H1 (cell line): ENCODE measurements at regions not wholly inside any gene's neighbourhood (a gene's known extent, or its start where the extent isn't known, plus 50 kb on each side); places are given as distances from the start of the nearest gene placed in this dataset.

Experiments used
- CTCF ChIA-PET: fragments of 300-600 bp; sonication (Branson Sonifier 250); formaldehyde crosslinking; loops from one replicate; lab custom pipeline; 2021; ENCODE audit not compliant: partially characterized antibody; lab: Charles Lee
- POLR2A ChIA-PET: fragments of 300-600 bp; sonication (Branson Sonifier 250); formaldehyde crosslinking; loops from one replicate; lab custom pipeline; 2021; ENCODE audit warnings: inconsistent platforms; ENCODE audit not compliant: partially characterized antibody; lab: Charles Lee
- DNase-seq, 2 experiments: peaks; one replicate each; pipeline versions ENCODE4 v3.0.0 to v3.0.0-alpha.2; 2010 to 2022; ENCODE audit warnings: low spot score in 2 of 2, low read depth in 1 of 2, mixed read lengths in 1 of 2
- FAIRE-seq: peaks from 2 replicates; lab custom pipeline; 2011; peaks lifted over from hg19 to GRCh38; lab: Jason Lieb, UNC
- H2AFZ ChIP-seq: 2 replicates; pipeline ENCODE4 v1.8.1; 2012; ENCODE audit warnings: low read length, inconsistent platforms
- H2AK5ac ChIP-seq: 2 replicates; pipeline ENCODE4 v1.6.1; 2013; ENCODE audit warnings: low read depth, low read length
- H2BK120ac ChIP-seq: replicated peaks from 2 replicates; pipeline ENCODE3; 2013; ENCODE audit warnings: low read depth, low read length, inconsistent platforms
- H2BK12ac ChIP-seq: 2 replicates; pipeline ENCODE4 v1.6.1; 2013; ENCODE audit warnings: low read depth, low read length
- H2BK15ac ChIP-seq: 2 replicates; pipeline ENCODE4 v1.6.1; 2013; ENCODE audit warnings: low read length
- H2BK20ac ChIP-seq: 2 replicates; pipeline ENCODE4 v1.6.1; 2013; ENCODE audit warnings: low read length
- H2BK5ac ChIP-seq: 2 replicates; pipeline ENCODE4 v1.6.1; 2013; ENCODE audit warnings: low read depth, low read length
- H3K14ac ChIP-seq: 2 replicates; pipeline ENCODE4 v1.6.1; 2013; ENCODE audit warnings: inconsistent platforms; ENCODE audit not compliant: insufficient read length
- H3K18ac ChIP-seq: 2 replicates; pipeline ENCODE4 v1.6.1; 2013; ENCODE audit warnings: low read length; ENCODE audit errors: extremely low read depth
- H3K23ac ChIP-seq: 2 replicates; pipeline ENCODE4 v1.6.1; 2013; ENCODE audit warnings: inconsistent platforms; ENCODE audit not compliant: insufficient read length
- H3K23me2 ChIP-seq: 2 replicates; pipeline ENCODE4 v1.6.1; 2013; ENCODE audit warnings: low read depth, low read length
- H3K27ac ChIP-seq: 2 replicates; pipeline ENCODE4 v1.6.1; 2011; ENCODE audit warnings: low read depth, low read length, inconsistent platforms
- H3K27me3 ChIP-seq, 4 experiments: replicated peaks in 1 of 4; 1 replicate in 1 of 4; 2 replicates in 3 of 4; pipeline versions ENCODE4 v1.6.1 to v1.8.1; 2011 to 2013; ENCODE audit warnings: low read length in 3 of 4, mild to moderate bottlenecking in 3 of 4, inconsistent platforms in 2 of 4, mixed read lengths in 2 of 4, moderate library complexity in 1 of 4; ENCODE audit not compliant: control insufficient read depth in 3 of 4, insufficient read depth in 3 of 4; ENCODE audit errors: extremely low read depth in 1 of 4
- H3K36me3 ChIP-seq, 4 experiments: 2 replicates each; pipeline versions ENCODE4 v1.6.1 to v1.8.1; 2011 to 2013; ENCODE audit warnings: mild to moderate bottlenecking in 4 of 4, low read length in 3 of 4, moderate library complexity in 2 of 4, control low read depth in 1 of 4, inconsistent platforms in 1 of 4; ENCODE audit not compliant: insufficient read depth in 4 of 4, control insufficient read depth in 2 of 4
- H3K4ac ChIP-seq: replicated peaks from 2 replicates; pipeline ENCODE3; 2013; ENCODE audit warnings: low read length, low read depth, mixed read lengths, inconsistent platforms; ENCODE audit not compliant: insufficient read length
- H3K4me1 ChIP-seq, 4 experiments: replicated peaks in 1 of 4; 1 replicate in 1 of 4; 2 replicates in 3 of 4; pipeline versions ENCODE4 v1.6.1 to v1.8.1; 2011 to 2013; ENCODE audit warnings: low read length in 3 of 4, inconsistent platforms in 2 of 4, mixed read lengths in 1 of 4; ENCODE audit not compliant: insufficient read depth in 4 of 4, control insufficient read depth in 3 of 4
- H3K4me2 ChIP-seq, 2 experiments: 2 replicates each; pipeline versions ENCODE4 v1.6.1 to v1.8.1; 2011 to 2013; ENCODE audit warnings: low read depth in 2 of 2, low read length in 2 of 2, control low read depth in 1 of 2, inconsistent platforms in 1 of 2, mild to moderate bottlenecking in 1 of 2; ENCODE audit not compliant: insufficient read depth in 1 of 2
- H3K4me3 ChIP-seq, 4 experiments: fragments of 200-600, 300-600 bp in 1 of 4; sonication (generic), shearing (Covaris generic), sonication (Bioruptor Twin) in 1 of 4; 2 replicates each; pipeline versions ENCODE4 v1.5.1 to v1.8.1; 2011 to 2016; ENCODE audit warnings: low read length in 4 of 4, low read depth in 3 of 4, control low read depth in 2 of 4, inconsistent platforms in 2 of 4, mild to moderate bottlenecking in 2 of 4, mixed read lengths in 1 of 4, moderate library complexity in 1 of 4; ENCODE audit not compliant: insufficient read depth in 2 of 4; ENCODE audit errors: extremely low read depth in 1 of 4
- H3K56ac ChIP-seq: replicated peaks from 2 replicates; pipeline ENCODE3; 2013; ENCODE audit warnings: low read depth, mild to moderate bottlenecking, mixed read lengths, low read length, inconsistent platforms; ENCODE audit not compliant: insufficient read length
- H3K79me1 ChIP-seq: 2 replicates; pipeline ENCODE4 v1.6.1; 2013; ENCODE audit warnings: low read depth, low read length, control low read depth
- H3K79me2 ChIP-seq, 2 experiments: 2 replicates each; pipeline versions ENCODE4 v1.6.1 to v1.8.1; 2012 to 2013; ENCODE audit warnings: low read length in 2 of 2, mild to moderate bottlenecking in 2 of 2, inconsistent platforms in 1 of 2; ENCODE audit not compliant: insufficient read depth in 2 of 2, control insufficient read depth in 1 of 2
- H3K9ac ChIP-seq, 4 experiments: replicated peaks in 1 of 4; 1 replicate in 1 of 4; 2 replicates in 3 of 4; pipeline versions ENCODE4 v1.6.1 to v1.8.1; 2011 to 2013; ENCODE audit warnings: low read depth in 3 of 4, low read length in 3 of 4, control low read depth in 2 of 4, mild to moderate bottlenecking in 2 of 4, moderate library complexity in 2 of 4, inconsistent platforms in 1 of 4; ENCODE audit errors: extremely low read depth in 1 of 4
- H3K9me3 ChIP-seq, 2 experiments: 2 replicates each; pipeline versions ENCODE4 v1.6.1 to v1.8.1; 2012 to 2013; ENCODE audit warnings: mild to moderate bottlenecking in 2 of 2, moderate library complexity in 2 of 2, control low read depth in 1 of 2, inconsistent platforms in 1 of 2, low read depth in 1 of 2, low read length in 1 of 2, mixed read lengths in 1 of 2; ENCODE audit not compliant: insufficient read depth in 2 of 2
- H4K20me1 ChIP-seq, 2 experiments: replicated peaks in 1 of 2; 2 replicates each; pipeline versions ENCODE3 to v1.8.1; 2011 to 2013; ENCODE audit warnings: inconsistent platforms in 2 of 2, low read length in 2 of 2, mild to moderate bottlenecking in 1 of 2; ENCODE audit not compliant: insufficient read depth in 2 of 2, control insufficient read depth in 1 of 2
- H4K5ac ChIP-seq: 2 replicates; pipeline ENCODE4 v1.6.1; 2013; ENCODE audit warnings: low read length, low read depth, mixed read lengths, inconsistent platforms; ENCODE audit not compliant: insufficient read length
- H4K8ac ChIP-seq: 2 replicates; pipeline ENCODE4 v1.8.0; 2013; ENCODE audit warnings: mild to moderate bottlenecking, moderate library complexity, low read length, inconsistent platforms; ENCODE audit not compliant: insufficient read depth; ENCODE audit errors: extremely low read depth
- H4K91ac ChIP-seq: replicated peaks from 2 replicates; pipeline ENCODE3; 2013; ENCODE audit warnings: low read length, mixed read lengths, inconsistent platforms; ENCODE audit not compliant: insufficient read length
- BACH1 ChIP-seq: IDR thresholded peaks from 2 replicates; pipeline ENCODE4 v1.6.1; 2012; ENCODE audit warnings: low read length, improper control_type of control experiment
- BCL11A ChIP-seq, 2 experiments: IDR thresholded peaks; one replicate each; pipeline ENCODE4 v1.6.1; 2011; ENCODE audit warnings: low read depth in 2 of 2, low read length in 2 of 2, mild to moderate bottlenecking in 2 of 2
- CBX8 ChIP-seq: fragments of 300-800, 300-1000 bp; sonication (generic); IDR thresholded peaks from 2 replicates; pipeline ENCODE4 v1.7.1; 2016; ENCODE audit warnings: low read depth, low read length, borderline replicate concordance
- E2F6 ChIP-seq: IDR thresholded peaks from 2 replicates; pipeline ENCODE4 v1.6.1; 2012; ENCODE audit warnings: inconsistent platforms
- JUN ChIP-seq: IDR thresholded peaks from 2 replicates; pipeline ENCODE4 v1.6.1; 2011; ENCODE audit warnings: low read depth, mild to moderate bottlenecking, improper control_type of control experiment, low read length
- KDM4A ChIP-seq: IDR thresholded peaks from one replicate; pipeline ENCODE4 v1.7.1; 2012; ENCODE audit warnings: low read depth, mild to moderate bottlenecking, moderate library complexity, low read length, inconsistent platforms; ENCODE audit not compliant: severe bottlenecking
- KDM5A ChIP-seq: fragments of 200-600 bp; IDR thresholded peaks from 2 replicates; pipeline ENCODE4 v1.7.1; 2012; ENCODE audit warnings: mild to moderate bottlenecking, low read length, inconsistent platforms, mixed read lengths
- MAFK ChIP-seq: IDR thresholded peaks from 2 replicates; pipeline ENCODE4 v1.6.1; 2012; ENCODE audit warnings: low read depth, mild to moderate bottlenecking, improper control_type of control experiment, low read length
- POLR2AphosphoS5 ChIP-seq: IDR thresholded peaks from 2 replicates; pipeline ENCODE4 v1.6.1; 2011; ENCODE audit warnings: low read depth, low read length
- RAD21 ChIP-seq, 2 experiments: IDR thresholded peaks in 1 of 2; conservative IDR thresholded peaks in 1 of 2; 2 replicates each; pipeline ENCODE4 v1.6.1; 2011; ENCODE audit warnings: low read depth in 2 of 2, low read length in 2 of 2, improper control_type of control experiment in 1 of 2, inconsistent platforms in 1 of 2, mild to moderate bottlenecking in 1 of 2, moderate library complexity in 1 of 2
- RBBP5 ChIP-seq: IDR thresholded peaks from 2 replicates; pipeline ENCODE4 v1.7.1; 2012; ENCODE audit warnings: low read depth, mild to moderate bottlenecking, inconsistent platforms, low read length, moderate library complexity, borderline replicate concordance
- RFX5 ChIP-seq: IDR thresholded peaks from 2 replicates; pipeline ENCODE4 v1.6.1; 2011; ENCODE audit warnings: low read depth, low read length, improper control_type of control experiment, borderline replicate concordance
- SIRT6 ChIP-seq: IDR thresholded peaks from one replicate; pipeline ENCODE4 v1.7.1; 2012; ENCODE audit warnings: low read length, inconsistent platforms
- SRF ChIP-seq: IDR thresholded peaks from 2 replicates; pipeline ENCODE4 v1.6.1; 2011; ENCODE audit warnings: mild to moderate bottlenecking, low read depth, low read length, moderate library complexity
- TBP ChIP-seq: IDR thresholded peaks from 2 replicates; pipeline ENCODE4 v1.6.1; 2011; ENCODE audit warnings: low read depth, low read length, improper control_type of control experiment
- TCF12 ChIP-seq: IDR thresholded peaks from 2 replicates; pipeline ENCODE4 v1.6.1; 2011; ENCODE audit warnings: low read depth, mild to moderate bottlenecking, low read length
- WGBS, 2 experiments: shearing (Covaris generic) in 1 of 2; methylation state at CpG; one replicate each; pipeline versions ENCODE4 v1.1.6 to v1.1.7; 2013 to 2015; ENCODE audit warnings: low lambda C conversion rate in 2 of 2, mixed read lengths in 2 of 2, inconsistent platforms in 1 of 2, low coverage in 1 of 2, missing lambda C conversion rate in 1 of 2; ENCODE audit not compliant: insufficient replicate concordance in 2 of 2, insufficient coverage in 1 of 2, insufficient read length in 1 of 2; ENCODE audit errors: extremely low coverage in 1 of 2, missing lambda C conversion rate in 1 of 2; 5-methylcytosine and 5-hydroxymethylcytosine counted together

GRCh38 chr3:86416334-86416733 is 574.6 kb downstream of the VGLL3 start:
- Histone ChIP-seq H2BK20ac (no peak overlapping the region), H3K79me2 (no peaks in the 10 kb centered on the region), H2BK12ac (no peak overlapping the region), H3K23ac (no peak overlapping the region), H3K4me1 (peaks cover 0 to 3% (median under 1%) of the 10 kb centered on the region in 4 experiments; a peak in 3 of 7 replicates), H3K56ac (no peak overlapping the region), H2AK5ac (no peak overlapping the region), H3K9me3 (no peaks in the 10 kb centered on the region), H4K91ac (no peak overlapping the region), H3K27ac (no peak overlapping the region), H2BK5ac (no peak overlapping the region), H3K9ac (no peak overlapping the region), H3K4me2 (no peak overlapping the region), H3K36me3 (no peaks in the 10 kb centered on the region), H3K79me1 (no peaks in the 10 kb centered on the region), H4K8ac (no peak overlapping the region), H3K23me2 (no peaks in the 10 kb centered on the region), H3K4ac (no peak overlapping the region), H3K18ac (no peak overlapping the region), H4K5ac (no peak overlapping the region), H2BK120ac (no peak overlapping the region), H4K20me1 (no peaks in the 10 kb centered on the region), H3K14ac (no peak overlapping the region), H2BK15ac (no peak overlapping the region), H3K4me3 (no peak overlapping the region), H3K27me3 (no peaks in the 10 kb centered on the region), H2AFZ (no peak overlapping the region)
- DNase-seq (no peak), FAIRE-seq (no peak)
- WGBS, 2 experiments, result 91% methylated on average over 3 of the region's 3 CpGs; no CpG with 5 or more reads in 1 of the 2 experiments
- ChIA-PET CTCF (no interaction called here), POLR2A (no interaction called here)
- TF ChIP-seq CBX8 (no peak), BCL11A (IDR thresholded peaks at IDR 0.05; ENCODE audit: low read depth in 2 of 2, low read length in 2 of 2) (no peak), RFX5 (no peak), TCF12 (no peak), KDM5A (no peak), MAFK (no peak), POLR2AphosphoS5 (no peak), TBP (no peak), RAD21 (IDR thresholded peaks at IDR 0.05 in 1 of 2, conservative IDR thresholded peaks at IDR 0.05 in 1 of 2; ENCODE audit: low read depth in 2 of 2, low read length in 2 of 2) (no peak), KDM4A (no peak), RBBP5 (no peak), E2F6 (no peak), SRF (no peak), JUN (no peak), BACH1 (no peak), SIRT6 (no peak)
